ENCODE measurements at regions not wholly inside any gene's neighbourhood (a gene's known extent, or its start where the extent isn't known, plus 50 kb on each side); places are given as distances from the start of the nearest gene placed in this dataset.

DNA sequence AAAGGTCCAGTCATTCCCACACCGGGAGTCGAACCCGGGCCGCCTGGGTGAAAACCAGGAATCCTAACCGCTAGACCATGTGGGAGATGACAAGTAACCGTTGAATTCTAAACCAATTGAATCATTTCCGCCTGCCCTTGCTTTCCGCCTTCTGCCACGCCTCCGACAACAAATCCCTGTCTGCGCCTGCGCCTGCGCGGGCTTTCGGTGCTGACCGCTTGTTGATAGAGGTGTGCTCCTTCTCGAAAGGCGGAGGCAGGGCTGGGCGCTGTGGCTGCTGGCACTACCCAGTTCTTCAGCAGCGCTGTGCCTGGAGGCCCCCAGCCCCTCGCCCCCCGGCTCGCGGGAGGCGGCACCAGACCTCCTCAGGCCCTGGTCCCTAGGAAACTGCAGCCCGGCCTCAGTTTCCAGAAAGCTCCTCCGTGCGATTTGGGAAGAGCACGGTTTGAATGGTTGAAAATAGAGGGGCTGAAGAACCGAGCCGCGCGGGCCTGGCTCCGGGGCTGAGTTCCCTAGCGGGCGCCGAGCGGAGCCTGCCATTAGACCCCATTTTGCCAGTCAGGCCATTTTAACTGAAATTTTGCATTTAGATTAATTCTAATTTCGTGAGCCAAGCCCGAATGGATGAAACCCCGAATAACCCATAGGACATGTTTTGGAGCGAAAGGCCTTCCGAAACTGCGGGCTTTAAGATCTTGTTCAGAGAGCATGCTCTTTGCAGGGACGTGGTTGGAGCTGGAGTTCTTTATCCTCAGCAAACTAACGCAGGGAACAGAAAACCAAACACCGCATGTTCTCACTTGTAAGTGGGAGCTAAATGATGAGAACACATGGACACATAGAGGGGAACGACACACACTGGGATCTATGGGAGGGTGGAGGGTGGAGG, 219.3 kb upstream of the ATP10A start:
- DNase-seq = peak; percentile 95
- intact Hi-C loops (cut with micrococcal nuclease) = no loop called here
- H3K9me3 ChIP-seq (replicated peaks) = no peaks in the 10 kb centered on the region
- H3K36me3 ChIP-seq = no peaks in the 10 kb centered on the region
- H3K27ac ChIP-seq (replicated peaks) = peak overlapping the region; percentile 93
- peaks cover 9% of the 10 kb centered on the region for H3K4me1 ChIP-seq
- no peaks in the 10 kb centered on the region for H3K27me3 ChIP-seq (ENCODE audit: low read depth)
- H3K4me3 ChIP-seq = peak overlapping the region; percentile 85
- peak; percentile 22 for TF ChIP-seq CTCF (IDR thresholded peaks at IDR 0.05; ENCODE audit: borderline replicate concordance)

- Histone ChIP-seq H3K9me3 (replicated peaks) (no peaks in the 10 kb centered on the region), H3K4me3 (peak overlapping the region; percentile 85), H3K27me3 (ENCODE audit: low read depth) (no peaks in the 10 kb centered on the region), H3K27ac (replicated peaks) (peak overlapping the region; percentile 48), H3K4me1 (peaks cover 9% of the 10 kb centered on the region), H3K36me3 (no peaks in the 10 kb centered on the region)
- DNase-seq = no peak
- intact Hi-C loops (cut with micrococcal nuclease) = no loop called here
- no peak for TF ChIP-seq CTCF (IDR thresholded peaks at IDR 0.05; ENCODE audit: borderline replicate concordance)
Observed at GRCh38 chr15:26081758-26082220, 218.7 kb upstream of the ATP10A start.

GRCh38 chr15:26075770-26076169, 212.6 kb upstream of the ATP10A start:
- intact Hi-C loops (cut with micrococcal nuclease) = no loop called here
- no peak overlapping the region for H3K4me3 ChIP-seq
- no peak overlapping the region for H3K27ac ChIP-seq (replicated peaks)
- no peaks in the 10 kb centered on the region for H3K9me3 ChIP-seq (replicated peaks)
- no peak for TF ChIP-seq CTCF (IDR thresholded peaks at IDR 0.05; ENCODE audit: borderline replicate concordance)
- no peaks in the 10 kb centered on the region for H3K36me3 ChIP-seq
- peaks cover 33% of the 10 kb centered on the region for H3K27me3 ChIP-seq (ENCODE audit: low read depth)
- no peaks in the 10 kb centered on the region for H3K4me1 ChIP-seq
- no peak for DNase-seq

GRCh38 chr15:26073430-26074333, 210.6 kb upstream of the ATP10A start:
- TF ChIP-seq CTCF (IDR thresholded peaks at IDR 0.05; ENCODE audit: borderline replicate concordance) = no peak
- intact Hi-C loops (cut with micrococcal nuclease) = no loop called here
- no peak for DNase-seq

GRCh38 chr15:26070095-26070532, 207.0 kb upstream of the ATP10A start:
- TF ChIP-seq CTCF (IDR thresholded peaks at IDR 0.05; ENCODE audit: borderline replicate concordance) = no peak
- Histone ChIP-seq H3K9me3 (replicated peaks) (no peaks in the 10 kb centered on the region), H3K27ac (replicated peaks) (no peak overlapping the region), H3K4me1 (no peaks in the 10 kb centered on the region), H3K36me3 (no peaks in the 10 kb centered on the region), H3K4me3 (no peak overlapping the region), H3K27me3 (ENCODE audit: low read depth) (peaks cover 44% of the 10 kb centered on the region)
- no peak for DNase-seq
- intact Hi-C loops (cut with micrococcal nuclease) = no loop called here

More at GRCh38 chr15:26073430-26074333, 210.6 kb upstream of the ATP10A start:
- no peaks in the 10 kb centered on the region for H3K9me3 ChIP-seq (replicated peaks)
- no peak overlapping the region for H3K27ac ChIP-seq (replicated peaks)
- no peaks in the 10 kb centered on the region for H3K4me1 ChIP-seq
- H3K27me3 ChIP-seq (ENCODE audit: low read depth) = peaks cover 44% of the 10 kb centered on the region
- H3K4me3 ChIP-seq = no peak overlapping the region
- H3K36me3 ChIP-seq = no peaks in the 10 kb centered on the region

Measured in left ventricle myocardium inferior (tissue), 1 donor.